ENCODE measurements at regions not wholly inside any gene's neighbourhood (a gene's known extent, or its start where the extent isn't known, plus 50 kb on each side); places are given as distances from the start of the nearest gene placed in this dataset.

- TF ChIP-seq POLR2AphosphoS5 (IDR thresholded peaks at IDR 0.05; ENCODE audit: low read depth, low read length) (no peak), POLR2A (IDR thresholded peaks at IDR 0.05; ENCODE audit: low read depth, low read length) (no peak)
These were observed 503.8 kb upstream of the CELF2 start for GRCh38 chr10:10513898-10514297.
